ENCODE measurements at regions not wholly inside any gene's neighbourhood (a gene's known extent, or its start where the extent isn't known, plus 50 kb on each side); places are given as distances from the start of the nearest gene placed in this dataset.

- Histone ChIP-seq H3K4me3 (no peak overlapping the region), H3K27me3 (no peaks in the 10 kb centered on the region), H3K36me3 (no peaks in the 10 kb centered on the region), H3K27ac (no peak overlapping the region), H3K9me3 (no peaks in the 10 kb centered on the region), H3K4me1 (no peaks in the 10 kb centered on the region)
- intact Hi-C loops (cut with DNase I): no loop called here
- DNase-seq (no peak), ATAC-seq (no peak)
- 38% methylated on average over 2 of the region's 2 CpGs for WGBS (ENCODE audit: insufficient coverage, low coverage, low lambda C conversion rate, missing lambda C conversion rate)
- no peak for TF ChIP-seq POLR2A (IDR thresholded peaks at IDR 0.05)
- TF ChIP-seq CTCF (IDR thresholded peaks at IDR 0.05): no peak
These were observed 222.6 kb downstream of the HTR7 start for GRCh38 chr10:90635111-90635765.

- TF ChIP-seq POLR2A (IDR thresholded peaks at IDR 0.05) (no peak), CTCF (IDR thresholded peaks at IDR 0.05) (no peak)
- H3K36me3 ChIP-seq: no peaks in the 10 kb centered on the region
- ATAC-seq (no peak), DNase-seq (no peak)
- 75% methylated on average over 2 of the region's 2 CpGs for WGBS (ENCODE audit: insufficient coverage, low coverage, low lambda C conversion rate, missing lambda C conversion rate)
- intact Hi-C loops (cut with DNase I): no loop called here
- H3K27me3 ChIP-seq: no peaks in the 10 kb centered on the region
- no peak overlapping the region for H3K4me3 ChIP-seq
- no peaks in the 10 kb centered on the region for H3K4me1 ChIP-seq
- H3K27ac ChIP-seq: no peak overlapping the region
- H3K9me3 ChIP-seq: no peaks in the 10 kb centered on the region
These were observed 217.1 kb downstream of the HTR7 start for GRCh38 chr10:90640756-90641155.

DNA sequence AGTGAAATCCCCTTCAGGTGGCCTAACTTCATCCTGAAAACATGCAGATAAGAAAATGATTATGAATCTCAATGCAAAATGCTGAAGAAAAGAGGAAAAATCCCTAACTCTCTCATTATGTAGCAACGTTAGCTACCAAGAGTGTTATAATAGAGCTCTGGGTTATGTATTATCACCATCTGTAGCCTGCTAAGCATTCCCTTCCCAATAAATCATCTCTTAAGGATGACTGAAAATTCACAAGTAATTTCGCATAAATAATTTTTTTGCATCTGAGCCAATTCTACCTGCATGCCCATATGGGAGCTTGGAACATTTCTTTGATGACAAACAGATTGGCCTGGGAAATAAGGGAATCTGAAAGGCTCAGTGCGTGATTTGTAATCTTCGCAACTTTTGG lies 216.1 kb downstream of the HTR7 start:
- no peak for ATAC-seq
- Histone ChIP-seq H3K27ac (no peak overlapping the region), H3K9me3 (no peaks in the 10 kb centered on the region), H3K4me1 (no peaks in the 10 kb centered on the region), H3K27me3 (no peaks in the 10 kb centered on the region), H3K36me3 (no peaks in the 10 kb centered on the region), H3K4me3 (no peak overlapping the region)
- no peak for DNase-seq
- intact Hi-C loops (cut with DNase I): no loop called here
- TF ChIP-seq POLR2A (IDR thresholded peaks at IDR 0.05) (no peak), CTCF (IDR thresholded peaks at IDR 0.05) (no peak)
- WGBS (ENCODE audit: insufficient coverage, low coverage, low lambda C conversion rate, missing lambda C conversion rate): 65% methylated on average over 4 of the region's 4 CpGs

DNA sequence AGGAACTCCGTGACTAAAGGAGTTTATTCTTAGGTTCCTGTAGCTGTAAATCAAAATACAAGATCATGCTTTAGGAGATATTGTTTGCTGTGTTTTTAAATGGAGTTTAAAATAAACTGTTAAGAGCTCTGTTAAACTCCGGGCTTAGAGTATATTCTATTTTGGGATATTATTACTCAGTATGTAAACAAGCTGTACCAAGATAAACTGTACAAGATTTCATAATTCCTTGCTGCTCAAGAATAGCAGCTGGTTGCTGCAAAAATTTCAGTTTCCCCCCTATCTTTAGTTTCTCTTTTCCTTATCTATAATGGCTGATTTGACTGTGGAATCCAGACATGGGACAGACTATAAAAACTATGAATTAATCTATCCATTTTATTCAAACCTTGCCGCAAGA lies 215.7 kb downstream of the HTR7 start:
- TF ChIP-seq POLR2A (IDR thresholded peaks at IDR 0.05) (no peak), CTCF (IDR thresholded peaks at IDR 0.05) (no peak)
- Histone ChIP-seq H3K9me3 (no peaks in the 10 kb centered on the region), H3K36me3 (no peaks in the 10 kb centered on the region), H3K4me1 (no peaks in the 10 kb centered on the region), H3K27me3 (no peaks in the 10 kb centered on the region), H3K27ac (no peak overlapping the region), H3K4me3 (no peak overlapping the region)
- ATAC-seq: no peak
- no peak for DNase-seq
- intact Hi-C loops (cut with DNase I): no loop called here
- WGBS (ENCODE audit: insufficient coverage, low coverage, low lambda C conversion rate, missing lambda C conversion rate): 72% methylated on average over 3 of the region's 3 CpGs

GRCh38 chr10:90642650-90643049 lies 215.2 kb downstream of the HTR7 start:
- Histone ChIP-seq H3K4me1 (no peaks in the 10 kb centered on the region), H3K9me3 (no peaks in the 10 kb centered on the region), H3K4me3 (no peak overlapping the region), H3K27ac (no peak overlapping the region), H3K36me3 (no peaks in the 10 kb centered on the region), H3K27me3 (no peaks in the 10 kb centered on the region)
- 30% methylated on average over 4 of the region's 4 CpGs for WGBS (ENCODE audit: insufficient coverage, low coverage, low lambda C conversion rate, missing lambda C conversion rate)
- intact Hi-C loops (cut with DNase I): no loop called here
- no peak for DNase-seq
- no peak for ATAC-seq
- no peak for TF ChIP-seq CTCF (IDR thresholded peaks at IDR 0.05)
- no peak for TF ChIP-seq POLR2A (IDR thresholded peaks at IDR 0.05)
